CD14-positive monocyte (primary cell): ENCODE measurements at regions not wholly inside any gene's neighbourhood (a gene's known extent, or its start where the extent isn't known, plus 50 kb on each side); places are given as distances from the start of the nearest gene placed in this dataset.

ENCODE experiments used
- DNase-seq, 3 donors: peaks; one replicate each; pipeline ENCODE4 v3.0.0-alpha.2; 2011 to 2022
- H2AFZ ChIP-seq: 2 replicates; pipeline ENCODE4 v1.6.0; 2012; ENCODE audit warnings: mild to moderate bottlenecking, low read depth, low read length, inconsistent platforms; ENCODE audit not compliant: insufficient read depth, poor library complexity, severe bottlenecking
- H3K27ac ChIP-seq, 2 donors: 1 replicate in 1 of 2; 2 replicates in 1 of 2; pipeline ENCODE4 v1.5.1; 2012 to 2013; ENCODE audit warnings: low read length in 2 of 2, control low read depth in 1 of 2, inconsistent platforms in 1 of 2, low read depth in 1 of 2, mild to moderate bottlenecking in 1 of 2
- H3K27me3 ChIP-seq, 2 donors: one replicate each; pipeline versions ENCODE4 v1.6.0 to v1.6.1; 2011 to 2013; ENCODE audit warnings: low read length in 2 of 2; ENCODE audit not compliant: control insufficient read depth in 2 of 2, insufficient read depth in 2 of 2
- H3K36me3 ChIP-seq, 2 donors: replicated peaks in 1 of 2; 1 replicate in 1 of 2; 2 replicates in 1 of 2; pipeline versions ENCODE4 v1.5.1 to v1.6.1; 2012 to 2013; ENCODE audit warnings: low read length in 2 of 2, control low read depth in 1 of 2, inconsistent platforms in 1 of 2, mild to moderate bottlenecking in 1 of 2; ENCODE audit not compliant: insufficient read depth in 2 of 2, control insufficient read depth in 1 of 2
- H3K4me1 ChIP-seq, 2 donors: 1 replicate in 1 of 2; 2 replicates in 1 of 2; pipeline versions ENCODE4 v1.5.1 to v1.6.1; 2012 to 2013; ENCODE audit warnings: low read length in 2 of 2, control low read depth in 1 of 2, inconsistent platforms in 1 of 2, mild to moderate bottlenecking in 1 of 2, moderate library complexity in 1 of 2; ENCODE audit not compliant: insufficient read depth in 2 of 2, control insufficient read depth in 1 of 2
- H3K4me2 ChIP-seq: replicated peaks from 2 replicates; pipeline ENCODE3; 2012; ENCODE audit warnings: low read length, moderate library complexity, mild to moderate bottlenecking; ENCODE audit not compliant: poor library complexity, severe bottlenecking; ENCODE audit errors: extremely low read depth
- H3K4me3 ChIP-seq, 3 experiments: fragments of 200-600 bp in 1 of 3; sonication (generic) in 1 of 3; replicated peaks in 1 of 3; 1 replicate in 2 of 3; 2 replicates in 1 of 3; pipeline ENCODE4 v1.5.1; 2011 to 2013; ENCODE audit warnings: low read length in 3 of 3, mild to moderate bottlenecking in 3 of 3, control low read depth in 2 of 3, low read depth in 2 of 3, inconsistent platforms in 1 of 3, moderate library complexity in 1 of 3
- H3K79me2 ChIP-seq: 2 replicates; pipeline ENCODE4 v1.6.0; 2012; ENCODE audit warnings: mild to moderate bottlenecking, control low read depth, inconsistent platforms, low read length, moderate library complexity; ENCODE audit not compliant: insufficient read depth
- H3K9ac ChIP-seq: 2 replicates; pipeline ENCODE4 v1.6.0; 2017; ENCODE audit warnings: low read length, mild to moderate bottlenecking; ENCODE audit not compliant: insufficient read depth, poor library complexity, severe bottlenecking
- H3K9me3 ChIP-seq, 2 donors: replicated peaks in 1 of 2; 1 replicate in 1 of 2; 2 replicates in 1 of 2; pipeline versions ENCODE4 v1.5.1 to v1.6.1; 2012 to 2013; ENCODE audit warnings: low read length in 2 of 2, control low read depth in 1 of 2; ENCODE audit not compliant: control insufficient read depth in 1 of 2, insufficient read depth in 1 of 2
- H4K20me1 ChIP-seq: 2 replicates; pipeline ENCODE4 v1.6.0; 2012; ENCODE audit warnings: mild to moderate bottlenecking, low read length, control low read depth, moderate library complexity; ENCODE audit not compliant: insufficient read depth
- H3K27ac Mint-ChIP-seq, 7 donors: one replicate each; pipeline ENCODE4 v1.8.0; 2020; ENCODE audit warnings: mild to moderate bottlenecking in 7 of 7, mixed read lengths in 7 of 7, moderate library complexity in 6 of 7, inconsistent platforms in 2 of 7
- H3K27me3 Mint-ChIP-seq, 3 donors: one replicate each; pipeline ENCODE4 v1.8.0; 2021 to 2022; ENCODE audit warnings: low read depth in 3 of 3, mild to moderate bottlenecking in 3 of 3, mixed read lengths in 3 of 3, moderate library complexity in 3 of 3, inconsistent platforms in 1 of 3
- H3K36me3 Mint-ChIP-seq, 2 donors: one replicate each; pipeline ENCODE4 v1.8.0; 2020; ENCODE audit warnings: mixed read lengths in 2 of 2, inconsistent platforms in 1 of 2, mild to moderate bottlenecking in 1 of 2
- H3K4me1 Mint-ChIP-seq: one replicate; pipeline ENCODE4 v1.8.0; 2020; ENCODE audit warnings: mild to moderate bottlenecking, mixed read lengths
- H3K4me3 Mint-ChIP-seq, 2 donors: one replicate each; pipeline ENCODE4 v1.8.0; 2020; ENCODE audit warnings: mild to moderate bottlenecking in 2 of 2, mixed read lengths in 2 of 2, moderate library complexity in 1 of 2
- H3K9me3 Mint-ChIP-seq, 7 donors: one replicate each; pipeline ENCODE4 v1.8.0; 2020 to 2022; ENCODE audit warnings: mixed read lengths in 7 of 7, mild to moderate bottlenecking in 6 of 7, moderate library complexity in 6 of 7, inconsistent platforms in 2 of 7
- WGBS: methylation state at CpG from one replicate; pipeline ENCODE4 v1.1.5; 2013; ENCODE audit warnings: missing lambda C conversion rate; ENCODE audit not compliant: insufficient coverage; 5-methylcytosine and 5-hydroxymethylcytosine counted together
- intact Hi-C, 2 donors: fragments of 100-400 bp; cut with micrococcal nuclease; formaldehyde crosslinking; loops; one replicate each; pipeline versions ENCODE4 v1.15.0 to v1.15.1; 2023
- TF ChIP-seq, protein P1 (sequence below): fragments of 200-600 bp; IDR thresholded peaks from one replicate; pipeline ENCODE4 v1.8.0; 2022; ENCODE audit warnings: antibody characterized with exemption, mild to moderate bottlenecking

DNA sequence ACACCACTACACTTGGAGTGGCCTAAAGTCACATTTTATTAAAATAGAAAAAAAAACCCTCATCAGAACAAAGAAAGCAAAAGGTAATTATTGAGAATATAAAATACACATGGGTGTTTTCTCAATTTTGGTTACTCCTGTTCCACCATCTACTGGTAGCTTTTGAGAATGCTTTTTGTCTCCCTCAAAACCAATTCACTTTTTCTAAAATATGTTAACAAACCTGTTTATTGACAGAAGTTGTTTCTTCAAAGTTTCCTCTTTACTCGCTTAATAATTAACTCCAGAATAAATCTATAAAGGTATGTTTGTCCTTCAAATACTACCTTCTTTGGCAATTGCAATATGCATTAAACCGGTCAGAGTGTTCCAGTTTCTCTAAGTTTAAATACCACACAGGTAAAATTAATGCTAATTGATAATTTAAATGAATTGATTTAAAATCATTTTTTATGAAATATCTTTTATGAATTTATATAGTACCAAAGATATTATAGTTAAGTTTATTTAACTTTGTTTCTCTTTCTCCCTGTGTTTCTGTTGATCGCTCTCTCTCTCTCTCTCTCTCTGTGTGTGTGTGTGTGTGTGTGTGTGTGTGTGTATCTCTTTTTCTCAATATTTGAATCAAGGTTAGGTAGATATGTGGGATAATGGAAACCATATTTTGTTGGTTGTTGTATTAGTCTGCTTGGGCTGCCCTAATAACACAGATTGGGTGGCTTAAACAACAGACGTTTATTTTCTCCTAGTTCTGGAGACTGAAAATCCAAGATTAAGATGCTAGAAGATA is 487.4 kb downstream of the PRDM9 start:
- no CpG with 5 or more reads among the region's 4 CpGs for WGBS
- Mint-ChIP-seq H3K4me3 (no peak overlapping the region), H3K27ac (no peak overlapping the region), H3K27me3 (peaks cover 0 to 2% (median 0%) of the 10 kb centered on the region in 3 donors), H3K4me1 (no peaks in the 10 kb centered on the region), H3K36me3 (no peaks in the 10 kb centered on the region), H3K9me3 (peaks cover 0 to 6% (median 2%) of the 10 kb centered on the region in 7 donors)
- Histone ChIP-seq H3K36me3 (no peaks in the 10 kb centered on the region), H3K4me2 (no peak overlapping the region), H2AFZ (no peak overlapping the region), H4K20me1 (no peaks in the 10 kb centered on the region), H3K4me1 (no peaks in the 10 kb centered on the region), H3K27ac (no peak overlapping the region), H3K9me3 (no peaks in the 10 kb centered on the region), H3K27me3 (no peaks in the 10 kb centered on the region), H3K79me2 (no peaks in the 10 kb centered on the region), H3K4me3 (no peak overlapping the region), H3K9ac (no peak overlapping the region)
- no peak for DNase-seq
- intact Hi-C loops, result no loop called here
- TF ChIP-seq, protein P1, sequence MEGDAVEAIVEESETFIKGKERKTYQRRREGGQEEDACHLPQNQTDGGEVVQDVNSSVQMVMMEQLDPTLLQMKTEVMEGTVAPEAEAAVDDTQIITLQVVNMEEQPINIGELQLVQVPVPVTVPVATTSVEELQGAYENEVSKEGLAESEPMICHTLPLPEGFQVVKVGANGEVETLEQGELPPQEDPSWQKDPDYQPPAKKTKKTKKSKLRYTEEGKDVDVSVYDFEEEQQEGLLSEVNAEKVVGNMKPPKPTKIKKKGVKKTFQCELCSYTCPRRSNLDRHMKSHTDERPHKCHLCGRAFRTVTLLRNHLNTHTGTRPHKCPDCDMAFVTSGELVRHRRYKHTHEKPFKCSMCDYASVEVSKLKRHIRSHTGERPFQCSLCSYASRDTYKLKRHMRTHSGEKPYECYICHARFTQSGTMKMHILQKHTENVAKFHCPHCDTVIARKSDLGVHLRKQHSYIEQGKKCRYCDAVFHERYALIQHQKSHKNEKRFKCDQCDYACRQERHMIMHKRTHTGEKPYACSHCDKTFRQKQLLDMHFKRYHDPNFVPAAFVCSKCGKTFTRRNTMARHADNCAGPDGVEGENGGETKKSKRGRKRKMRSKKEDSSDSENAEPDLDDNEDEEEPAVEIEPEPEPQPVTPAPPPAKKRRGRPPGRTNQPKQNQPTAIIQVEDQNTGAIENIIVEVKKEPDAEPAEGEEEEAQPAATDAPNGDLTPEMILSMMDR, result no peak

DNA sequence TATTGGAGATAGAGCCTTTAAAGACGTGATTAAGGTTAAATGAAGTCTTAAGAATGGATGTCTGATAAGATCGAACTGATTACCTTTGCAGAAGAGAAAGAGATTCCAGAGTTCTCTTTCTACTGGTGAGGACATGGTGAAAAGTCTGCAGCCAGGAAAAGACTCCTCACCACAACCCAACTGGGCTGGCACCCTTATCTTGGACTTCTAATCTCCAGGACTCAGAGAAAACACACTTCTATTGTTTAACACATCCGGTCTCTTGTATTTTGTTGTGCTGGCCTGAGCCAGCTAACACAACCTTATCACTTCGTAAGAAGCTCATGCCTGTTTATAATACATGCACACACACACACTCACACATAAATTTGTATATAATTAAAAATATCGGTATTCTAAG is 489.1 kb downstream of the PRDM9 start:
- Histone ChIP-seq H3K27ac (no peak overlapping the region), H3K79me2 (no peaks in the 10 kb centered on the region), H3K9ac (no peak overlapping the region), H3K4me2 (no peak overlapping the region), H3K4me3 (no peak overlapping the region), H2AFZ (no peak overlapping the region), H4K20me1 (no peaks in the 10 kb centered on the region), H3K9me3 (no peaks in the 10 kb centered on the region), H3K4me1 (no peaks in the 10 kb centered on the region), H3K36me3 (no peaks in the 10 kb centered on the region), H3K27me3 (no peaks in the 10 kb centered on the region)
- no peaks in the 10 kb centered on the region for H3K4me1 Mint-ChIP-seq
- no CpG with 5 or more reads among the region's 5 CpGs for WGBS
- TF ChIP-seq, protein P1, result no peak
- no peaks in the 10 kb centered on the region for H3K36me3 Mint-ChIP-seq
- no peak for DNase-seq
- H3K9me3 Mint-ChIP-seq, result peaks cover 0 to 6% (median 2%) of the 10 kb centered on the region in 7 donors
- peaks cover 0 to 2% (median 0%) of the 10 kb centered on the region in 3 donors for H3K27me3 Mint-ChIP-seq
- no peak overlapping the region for H3K4me3 Mint-ChIP-seq
- no peak overlapping the region for H3K27ac Mint-ChIP-seq
- intact Hi-C loops, result no loop called here
